ENCODE measurements at regions not wholly inside any gene's neighbourhood (a gene's known extent, or its start where the extent isn't known, plus 50 kb on each side); places are given as distances from the start of the nearest gene placed in this dataset.

- Histone ChIP-seq H3K9me3 (ENCODE audit: low read length) (no peaks in the 10 kb centered on the region), H3K27me3 (ENCODE audit: control insufficient read depth in 1 of 2, insufficient read depth in 2 of 2, low read length in 2 of 2) (no peaks in the 10 kb centered on the region), H3K4me2 (ENCODE audit: low read depth, low read length) (no peak overlapping the region), H3K9ac (ENCODE audit: insufficient read depth, low read depth, low read length) (no peak overlapping the region), H3K27ac (ENCODE audit: extremely low read length, insufficient read depth, low read length) (no peak overlapping the region), H3K4me1 (ENCODE audit: insufficient read depth, low read length) (no peaks in the 10 kb centered on the region), H3K36me3 (replicated peaks in 1 of 2; ENCODE audit: control insufficient read depth in 1 of 2, insufficient read depth in 2 of 2, low read length in 2 of 2) (no peaks in the 10 kb centered on the region), H3K4me3 (replicated peaks in 1 of 3; ENCODE audit: insufficient read depth in 1 of 3, low read depth in 2 of 3, low read length in 3 of 3) (no peak overlapping the region), H4K20me1 (ENCODE audit: insufficient read depth, low read length) (no peaks in the 10 kb centered on the region), H3K79me2 (ENCODE audit: insufficient read depth, low read length) (no peaks in the 10 kb centered on the region), H2AFZ (ENCODE audit: low read length) (no peak overlapping the region)
- TF ChIP-seq ATF7 (IDR thresholded peaks at IDR 0.05) (peak; percentile 32; the same call in 1 of the 2 replicates), ATF7 (CRISPR knock-in tag; IDR thresholded peaks at IDR 0.05) (no peak), DMAP1 (CRISPR knock-in tag; IDR thresholded peaks at IDR 0.05) (no peak), ZNF207 (IDR thresholded peaks at IDR 0.05; ENCODE audit: borderline replicate concordance) (no peak), ZNF124 (CRISPR knock-in tag; IDR thresholded peaks at IDR 0.05) (no peak), ZHX1 (CRISPR knock-in tag; IDR thresholded peaks at IDR 0.05; ENCODE audit: low read depth) (no peak), ZSCAN25 (CRISPR knock-in tag; IDR thresholded peaks at IDR 0.05) (no peak), RFX3 (CRISPR knock-in tag; IDR thresholded peaks at IDR 0.05) (no peak), HNF1A (IDR thresholded peaks at IDR 0.05; ENCODE audit: low read depth) (no peak), HNF1A (CRISPR knock-in tag; IDR thresholded peaks at IDR 0.05; ENCODE audit: borderline replicate concordance) (no peak), ZNF362 (CRISPR knock-in tag; IDR thresholded peaks at IDR 0.05; ENCODE audit: borderline replicate concordance) (no peak)
- no TSS peak for BruUV-seq (replicated peaks)
- in situ Hi-C loops (cut with HindIII; ENCODE audit: extremely low pct_ligation_motif_present, low pct_unique_long_range_greater_than_20kb) (loop anchor here (5.0 to 10.0 kb wide), 2 partner anchors 107 to 275 kb away; no protein-coding TSS in a partner anchor), intact Hi-C loops (cut with micrococcal nuclease; ENCODE audit: unreplicated experiment) (loop anchor here (5.0 kb wide), 1 partner anchor 185 kb away; the partner anchor contains the start of gene MEX3C)
- FAIRE-seq (no peak), DNase-seq (ENCODE audit: low spot score) (no peak), ATAC-seq (no peak)
- 16% methylated on average over 4 of the region's 4 CpGs for WGBS (ENCODE audit: low lambda C conversion rate)
- CTCF ChIA-PET (ENCODE audit: low intra/inter-chr PET ratio, low total read pairs): no interaction called here
- POLR2A ChIA-PET: no interaction called here
Observed at GRCh38 chr18:51382081-51382480, 184.6 kb upstream of the MEX3C start.

Measured in HepG2 (cell line).